GM23248 (cell line): ENCODE measurements at regions not wholly inside any gene's neighbourhood (a gene's known extent, or its start where the extent isn't known, plus 50 kb on each side); places are given as distances from the start of the nearest gene placed in this dataset.
A peak's percentile ranks its signal among the peaks of the same experiment; 100 is the strongest.

Experiments
- DNase-seq: peaks from one replicate; pipeline ENCODE4 v3.0.0-alpha.2; 2015
- H2AFZ ChIP-seq: fragments of 200-600 bp; sonication (generic); 2 replicates; pipeline ENCODE4 v1.6.1; 2016; ENCODE audit warnings: antibody characterized with exemption
- H3F3A ChIP-seq: fragments of 200-600 bp; sonication (generic); 2 replicates; pipeline ENCODE4 v1.6.1; 2016; ENCODE audit warnings: mild to moderate bottlenecking, antibody characterized with exemption, mixed run types; ENCODE audit not compliant: insufficient read depth
- H3K27ac ChIP-seq: fragments of 200-600 bp; sonication (generic); 2 replicates; pipeline ENCODE4 v1.5.1; 2016; ENCODE audit warnings: mild to moderate bottlenecking
- H3K27me3 ChIP-seq: fragments of 200-600 bp; sonication (generic); replicated peaks from 2 replicates; pipeline ENCODE4 v1.6.1; 2016; ENCODE audit warnings: mild to moderate bottlenecking; ENCODE audit not compliant: insufficient read depth
- H3K36me3 ChIP-seq: fragments of 200-600 bp; sonication (generic); 2 replicates; pipeline ENCODE4 v1.6.1; 2016; ENCODE audit warnings: low read depth, mild to moderate bottlenecking
- H3K4me1 ChIP-seq: fragments of 200-600 bp; sonication (generic); 2 replicates; pipeline ENCODE4 v1.6.1; 2016; ENCODE audit warnings: mild to moderate bottlenecking; ENCODE audit not compliant: insufficient read depth
- H3K4me2 ChIP-seq: fragments of 200-600 bp; sonication (generic); one replicate; pipeline ENCODE4 v1.6.1; 2016; ENCODE audit warnings: mild to moderate bottlenecking; ENCODE audit not compliant: unreplicated experiment
- H3K4me3 ChIP-seq: fragments of 200-600 bp; sonication (generic); 2 replicates; pipeline ENCODE4 v1.5.1; 2016; ENCODE audit warnings: mild to moderate bottlenecking
- H3K79me2 ChIP-seq: fragments of 200-600 bp; sonication (generic); 2 replicates; pipeline ENCODE4 v1.6.1; 2016; ENCODE audit warnings: mild to moderate bottlenecking; ENCODE audit not compliant: insufficient read depth
- H3K9ac ChIP-seq: fragments of 200-600 bp; sonication (generic); 2 replicates; pipeline ENCODE4 v1.6.1; 2016; ENCODE audit warnings: mild to moderate bottlenecking
- H3K9me2 ChIP-seq: fragments of 200-600 bp; sonication (generic); 2 replicates; pipeline ENCODE4 v1.6.1; 2016; ENCODE audit warnings: mixed run types, mild to moderate bottlenecking, moderate library complexity; ENCODE audit not compliant: insufficient read depth
- H3K9me3 ChIP-seq: fragments of 200-600 bp; sonication (generic); one replicate; pipeline ENCODE4 v1.6.1; 2017; ENCODE audit warnings: low read depth
- H4K20me1 ChIP-seq: fragments of 200-600 bp; sonication (generic); 2 replicates; pipeline ENCODE4 v1.6.0; 2016; ENCODE audit not compliant: insufficient read depth
- EZH2 ChIP-seq: fragments of 200-600 bp; sonication (generic); IDR thresholded peaks from 2 replicates; pipeline ENCODE4 v1.6.1; 2018; ENCODE audit warnings: antibody characterized with exemption, mild to moderate bottlenecking; ENCODE audit not compliant: insufficient read depth, poor library complexity, severe bottlenecking
- EZH2phosphoT487 ChIP-seq: fragments of 200-600 bp; sonication (generic); IDR thresholded peaks from 2 replicates; pipeline ENCODE4 v1.6.1; 2018; ENCODE audit warnings: antibody characterized with exemption, moderate library complexity, mild to moderate bottlenecking, low read depth; ENCODE audit not compliant: insufficient read depth
- WGBS, 2 experiments: methylation state at CpG; one replicate each; pipeline ENCODE4 v1.1.6; 2015 to 2017; ENCODE audit warnings: low lambda C conversion rate in 2 of 2, low coverage in 1 of 2; ENCODE audit errors: missing lambda C conversion rate in 2 of 2; 5-methylcytosine and 5-hydroxymethylcytosine counted together
- in situ Hi-C: fragments of 300-500 bp; cut with MboI; formaldehyde crosslinking; loops from 2 replicates; pipeline ENCODE4 v1.15.0; 2020

GRCh38 chr13:90713441-90714133 lies 633.9 kb upstream of the MIR17HG start:
- WGBS, 2 experiments = 86 to 88% methylated on average over 4 of the region's 4 CpGs
- Histone ChIP-seq H3K79me2 (no peaks in the 10 kb centered on the region), H4K20me1 (no peaks in the 10 kb centered on the region), H3K9ac (no peak overlapping the region), H3K36me3 (no peaks in the 10 kb centered on the region), H3K9me3 (no peaks in the 10 kb centered on the region), H2AFZ (no peak overlapping the region), H3K4me1 (peaks cover 17% of the 10 kb centered on the region), H3K27ac (no peak overlapping the region), H3F3A (peaks cover 20% of the 10 kb centered on the region), H3K27me3 (no peaks in the 10 kb centered on the region), H3K4me2 (no peak overlapping the region), H3K9me2 (0 out of 2 replicates have a peak, but pooled peaks cover 3% of the 10 kb centered on the region), H3K4me3 (no peak overlapping the region)
- TF ChIP-seq EZH2 (no peak), EZH2phosphoT487 (no peak)
- no peak for DNase-seq
- in situ Hi-C loops = no loop called here

GRCh38 chr13:90715485-90715884 lies 632.0 kb upstream of the MIR17HG start:
- no peaks in the 10 kb centered on the region for H4K20me1 ChIP-seq
- peaks cover 30% of the 10 kb centered on the region for H3F3A ChIP-seq
- no peak overlapping the region for H3K4me3 ChIP-seq
- 0 out of 2 replicates have a peak, but pooled peaks cover 3% of the 10 kb centered on the region for H3K9me2 ChIP-seq
- 92 to 94% methylated on average over 1 of the region's 1 CpG for WGBS, 2 experiments
- H3K4me2 ChIP-seq = no peak overlapping the region
- no peaks in the 10 kb centered on the region for H3K27me3 ChIP-seq
- no peak overlapping the region for H2AFZ ChIP-seq
- in situ Hi-C loops = no loop called here
- DNase-seq = no peak
- H3K36me3 ChIP-seq = no peaks in the 10 kb centered on the region
- H3K79me2 ChIP-seq = no peaks in the 10 kb centered on the region
- TF ChIP-seq EZH2 = no peak
- TF ChIP-seq EZH2phosphoT487 = no peak
- H3K4me1 ChIP-seq = peaks cover 28% of the 10 kb centered on the region
- no peaks in the 10 kb centered on the region for H3K9me3 ChIP-seq
- H3K9ac ChIP-seq = no peak overlapping the region
- no peak overlapping the region for H3K27ac ChIP-seq

GRCh38 chr13:90717451-90717936 lies 630.0 kb upstream of the MIR17HG start:
- 1 to 2% methylated on average over 3 of the region's 3 CpGs for WGBS, 2 experiments
- Histone ChIP-seq H3K4me2 (peak overlapping the region; percentile 47), H3K36me3 (no peaks in the 10 kb centered on the region), H4K20me1 (no peaks in the 10 kb centered on the region), H3K27ac (peak overlapping the region; percentile 59), H3K9me2 (0 out of 2 replicates have a peak, but pooled peaks cover under 1% of the 10 kb centered on the region), H3K9me3 (no peaks in the 10 kb centered on the region), H3K79me2 (no peaks in the 10 kb centered on the region), H3K27me3 (no peaks in the 10 kb centered on the region), H3K4me3 (peak overlapping the region; percentile 36), H3K4me1 (peaks cover 28% of the 10 kb centered on the region), H2AFZ (peak overlapping the region; percentile 26; the same call in 1 of the 2 replicates), H3F3A (peaks cover 30% of the 10 kb centered on the region), H3K9ac (no peak overlapping the region)
- TF ChIP-seq EZH2phosphoT487 (no peak), EZH2 (no peak)
- in situ Hi-C loops = no loop called here
- peak; percentile 93 for DNase-seq

GRCh38 chr13:90719461-90719860 lies 628.0 kb upstream of the MIR17HG start:
- peak overlapping the region; percentile 21; the same call in 1 of the 2 replicates for H3K27ac ChIP-seq
- peak; percentile 24 for DNase-seq

More at GRCh38 chr13:90719461-90719860, 628.0 kb upstream of the MIR17HG start:
- no peak overlapping the region for H3K4me3 ChIP-seq
- no peaks in the 10 kb centered on the region for H3K27me3 ChIP-seq
- H3K9me2 ChIP-seq = no peaks in the 10 kb centered on the region
- H3K4me1 ChIP-seq = peaks cover 43% of the 10 kb centered on the region
- in situ Hi-C loops = no loop called here
- TF ChIP-seq EZH2phosphoT487 (no peak), EZH2 (no peak)
- H2AFZ ChIP-seq = peak overlapping the region; percentile 62
- no peaks in the 10 kb centered on the region for H4K20me1 ChIP-seq
- H3K9ac ChIP-seq = no peak overlapping the region
- peaks cover 30% of the 10 kb centered on the region for H3F3A ChIP-seq
- no peak overlapping the region for H3K4me2 ChIP-seq
- no peaks in the 10 kb centered on the region for H3K79me2 ChIP-seq
- H3K9me3 ChIP-seq = no peaks in the 10 kb centered on the region
- WGBS, 2 experiments = 58 to 67% methylated on average over 3 of the region's 3 CpGs
- no peaks in the 10 kb centered on the region for H3K36me3 ChIP-seq
